Skeletal muscle cell (primary cell): ENCODE measurements at regions not wholly inside any gene's neighbourhood (a gene's known extent, or its start where the extent isn't known, plus 50 kb on each side); places are given as distances from the start of the nearest gene placed in this dataset.

Experiments used
- DNase-seq: peaks from one replicate; pipeline ENCODE4 v3.0.0-alpha.2; 2010; ENCODE audit warnings: low read depth
- H3K4me3 ChIP-seq: 2 replicates; pipeline ENCODE4 v1.5.1; 2011; ENCODE audit warnings: low read depth, mild to moderate bottlenecking, control low read depth, low read length, moderate library complexity

DNA sequence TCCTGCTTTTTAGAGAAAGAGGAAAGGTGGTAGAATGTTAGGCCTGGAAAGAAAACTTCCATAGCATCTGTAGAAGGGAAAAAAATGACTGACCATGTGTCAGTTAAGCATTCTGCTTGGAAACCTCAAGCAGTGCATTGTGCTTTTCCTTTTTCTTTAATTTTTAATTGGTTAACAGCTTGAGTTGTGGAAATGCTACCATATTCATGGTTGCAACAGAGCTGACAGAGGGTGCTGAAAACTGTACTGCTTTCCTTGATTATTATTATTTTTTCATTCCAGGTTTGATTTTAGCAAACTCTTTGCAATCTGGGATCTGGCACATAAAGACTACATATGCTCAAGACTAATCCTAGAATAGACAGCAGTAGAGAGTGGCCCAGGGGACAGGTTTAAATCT lies 404.5 kb downstream of the EPHA4 start:
- H3K4me3 ChIP-seq, result no peak overlapping the region
- DNase-seq, result no peak

DNA sequence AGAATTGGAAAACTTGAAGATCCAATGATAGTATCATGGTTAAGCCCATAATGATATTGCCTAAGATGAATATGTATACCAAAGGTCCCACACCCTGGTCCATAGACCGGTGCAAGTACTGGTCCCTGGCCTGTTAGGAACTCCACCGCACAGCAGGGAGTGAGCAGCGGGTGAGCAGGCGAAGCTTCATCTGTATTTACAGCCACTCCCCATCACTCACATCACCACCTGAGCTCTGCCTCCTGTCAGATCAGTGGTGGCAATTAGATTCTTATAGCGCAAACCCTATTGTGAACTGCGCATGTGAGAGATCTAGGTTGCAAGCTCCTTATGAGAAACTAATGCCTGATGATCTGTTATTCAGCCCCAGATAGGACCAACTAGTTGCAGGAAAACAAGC lies 402.4 kb downstream of the EPHA4 start:
- H3K4me3 ChIP-seq, result no peak overlapping the region
- DNase-seq, result no peak

DNA sequence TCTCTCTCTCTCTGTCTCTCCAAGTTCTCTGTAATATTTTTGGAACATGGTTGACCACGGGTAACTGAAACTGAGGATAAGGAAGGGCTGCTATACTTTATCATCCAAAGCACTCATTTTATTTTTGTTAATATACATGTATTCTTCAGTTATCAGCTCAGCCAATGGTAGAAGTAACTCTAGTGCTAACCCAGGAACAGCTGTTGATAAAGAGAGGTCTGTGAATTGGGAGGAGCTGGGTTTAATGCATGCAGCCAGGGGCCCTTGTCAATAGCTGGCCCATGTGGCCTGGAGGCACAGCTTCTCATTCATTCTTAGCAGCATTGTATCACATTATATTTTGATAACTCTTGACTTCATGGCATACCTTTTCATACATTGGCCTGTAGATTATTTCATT lies 401.6 kb downstream of the EPHA4 start:
- DNase-seq, result no peak

DNA sequence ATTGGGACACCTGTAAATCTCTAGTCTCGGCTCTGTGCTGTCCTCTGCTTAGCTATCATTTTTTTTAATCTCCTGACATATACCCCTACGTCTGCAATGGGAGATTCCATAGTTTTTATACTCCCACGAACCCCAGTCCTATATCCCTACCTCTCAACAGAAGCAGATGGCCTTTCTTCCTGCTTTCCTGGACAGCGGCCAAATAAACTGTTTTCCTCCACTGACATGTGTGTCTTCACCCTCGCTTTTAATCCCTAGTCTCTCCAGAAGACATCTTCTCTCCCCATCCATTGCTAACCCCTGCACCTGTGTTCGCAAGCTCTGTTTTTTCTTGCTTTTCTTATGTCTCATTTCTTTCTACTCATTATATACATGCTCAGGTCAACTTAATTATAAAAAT lies 395.4 kb downstream of the EPHA4 start:
- no peak overlapping the region for H3K4me3 ChIP-seq
- DNase-seq, result no peak

More for the DNA sequence above, 401.6 kb downstream of the EPHA4 start:
- no peak overlapping the region for H3K4me3 ChIP-seq

DNA sequence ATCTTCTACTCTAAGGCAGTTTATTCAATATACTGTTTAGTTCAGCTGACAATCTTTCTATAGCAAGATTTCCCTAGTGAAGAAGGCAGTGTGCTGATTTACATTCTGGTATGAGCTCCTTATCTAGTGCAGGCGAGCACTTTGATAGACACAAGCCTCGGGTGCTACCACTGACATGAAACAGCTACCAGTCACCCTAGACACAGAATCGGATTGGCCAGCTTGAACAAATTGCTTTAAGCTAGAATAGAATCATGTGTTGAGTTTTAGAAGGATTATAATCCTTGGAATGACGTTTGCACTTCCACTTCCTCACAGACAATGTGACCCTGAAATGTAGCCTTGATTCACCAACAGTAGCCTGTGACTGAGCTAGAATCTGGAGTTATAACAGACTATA lies 394.0 kb downstream of the EPHA4 start:
- no peak overlapping the region for H3K4me3 ChIP-seq
- DNase-seq, result no peak

DNA sequence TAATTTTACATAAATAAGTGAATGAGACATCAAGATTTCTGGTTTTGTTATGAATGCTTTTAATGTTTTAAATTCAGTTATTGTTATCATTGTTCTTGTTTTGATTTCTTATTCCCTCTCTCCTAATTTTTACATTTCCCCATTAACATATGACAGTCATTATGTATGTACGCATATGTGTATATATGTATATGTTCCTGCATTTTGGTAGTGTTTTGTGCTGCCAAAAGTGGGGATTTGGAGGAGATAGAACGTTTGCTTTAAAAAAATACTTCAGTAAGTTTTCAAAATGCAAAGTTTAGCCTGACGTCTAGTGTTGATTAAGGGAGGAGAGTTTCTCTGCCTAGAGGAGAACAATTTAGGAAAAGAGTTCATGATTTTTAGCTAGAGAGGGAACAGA lies 385.2 kb downstream of the EPHA4 start:
- no peak for DNase-seq
- H3K4me3 ChIP-seq, result no peak overlapping the region

DNA sequence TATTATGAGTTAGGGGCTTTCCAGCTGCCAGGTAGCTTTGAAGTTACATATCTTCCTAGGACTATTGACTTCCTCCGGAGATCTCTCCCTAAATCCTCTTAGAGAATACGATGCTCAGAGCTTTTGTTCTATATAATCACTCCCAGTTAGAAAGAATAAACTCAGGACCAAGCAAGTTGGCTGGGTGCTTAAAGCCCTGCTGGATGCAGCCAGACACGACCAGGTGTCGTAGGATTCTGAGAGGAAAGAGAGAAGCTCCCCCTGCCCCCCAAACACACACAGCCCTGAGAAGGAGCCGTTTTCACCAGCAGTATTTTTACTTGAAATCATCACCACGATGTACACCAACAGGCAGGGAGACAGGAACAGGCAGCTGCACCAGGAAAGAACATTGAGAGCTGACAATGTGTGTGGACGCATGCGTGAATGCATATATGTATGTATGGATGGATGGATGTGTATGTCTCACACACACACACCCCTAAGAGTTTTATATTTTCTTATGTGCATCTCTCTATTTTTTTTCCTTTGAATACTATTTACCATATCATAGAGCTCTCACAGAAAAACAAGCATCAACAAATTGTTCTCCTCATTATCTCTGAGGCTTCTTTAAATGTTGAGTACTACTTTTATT lies 382.6 kb downstream of the EPHA4 start:
- no peak for DNase-seq
- H3K4me3 ChIP-seq, result no peak overlapping the region

DNA sequence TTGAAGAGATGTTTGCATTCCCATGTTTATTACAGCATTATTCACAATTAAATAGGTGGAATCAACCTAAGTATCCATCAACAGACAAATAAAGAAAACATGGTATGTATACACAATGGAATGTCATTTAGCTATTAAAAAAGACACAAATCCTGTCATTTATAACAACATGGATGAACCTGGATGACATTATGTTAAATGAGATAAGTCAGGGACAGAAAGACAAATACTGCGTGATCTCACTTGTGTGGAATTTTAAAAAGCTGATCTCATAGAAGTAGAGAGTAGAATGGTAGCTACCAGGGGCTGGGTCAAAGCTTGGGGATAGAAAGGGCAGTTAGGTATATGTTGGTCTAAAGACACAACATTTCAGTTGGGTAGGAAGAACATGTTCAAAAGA lies 376.3 kb downstream of the EPHA4 start:
- DNase-seq, result no peak
- no peak overlapping the region for H3K4me3 ChIP-seq

DNA sequence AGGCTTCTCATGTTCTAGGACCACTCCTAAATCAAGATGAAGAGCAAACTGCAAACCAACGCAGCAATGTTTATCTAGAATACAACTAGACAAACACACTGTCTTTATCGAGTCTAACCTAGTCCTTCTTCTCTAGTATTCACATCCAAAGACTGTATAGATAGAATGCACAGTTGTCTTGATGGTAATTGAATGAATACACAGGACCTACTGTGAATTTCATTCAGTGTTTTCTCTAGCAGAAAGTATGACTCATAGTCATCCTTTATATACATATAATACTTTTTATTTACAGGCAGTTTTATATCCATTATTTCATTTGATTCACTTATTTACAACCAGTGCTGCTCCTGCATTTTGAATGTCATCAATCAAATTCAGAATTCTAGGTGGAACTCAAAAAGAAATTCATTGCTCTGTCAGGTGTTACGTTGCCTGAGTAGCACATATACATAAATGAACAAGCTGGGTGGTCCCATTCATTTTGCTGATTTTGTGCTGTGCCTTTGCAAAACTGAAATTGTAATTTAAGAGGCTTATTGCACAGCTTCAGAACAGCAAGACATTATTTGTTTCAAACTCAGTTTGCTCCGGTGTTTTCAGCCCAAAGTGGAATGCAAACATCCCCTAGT lies 374.8 kb downstream of the EPHA4 start:
- no peak overlapping the region for H3K4me3 ChIP-seq
- no peak for DNase-seq

DNA sequence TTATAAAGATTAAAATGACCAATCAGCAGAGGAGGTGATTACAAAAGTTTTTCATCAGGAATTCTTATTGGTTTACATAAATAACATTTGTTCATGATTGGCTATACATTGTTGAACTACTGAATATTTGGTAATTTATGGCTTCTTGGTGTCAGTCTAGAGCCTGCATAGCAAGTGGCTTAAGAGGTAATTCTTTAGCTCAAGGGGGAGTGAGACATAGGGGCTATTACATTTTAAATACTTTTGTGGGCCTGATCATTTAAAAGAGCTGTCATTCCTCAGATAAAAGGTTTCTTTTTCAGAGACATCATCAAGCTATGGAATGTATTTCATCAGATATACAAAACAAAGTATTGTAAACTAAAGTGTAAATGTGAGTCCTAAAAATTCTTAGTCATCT lies 373.8 kb downstream of the EPHA4 start:
- no peak for DNase-seq
- H3K4me3 ChIP-seq, result no peak overlapping the region

DNA sequence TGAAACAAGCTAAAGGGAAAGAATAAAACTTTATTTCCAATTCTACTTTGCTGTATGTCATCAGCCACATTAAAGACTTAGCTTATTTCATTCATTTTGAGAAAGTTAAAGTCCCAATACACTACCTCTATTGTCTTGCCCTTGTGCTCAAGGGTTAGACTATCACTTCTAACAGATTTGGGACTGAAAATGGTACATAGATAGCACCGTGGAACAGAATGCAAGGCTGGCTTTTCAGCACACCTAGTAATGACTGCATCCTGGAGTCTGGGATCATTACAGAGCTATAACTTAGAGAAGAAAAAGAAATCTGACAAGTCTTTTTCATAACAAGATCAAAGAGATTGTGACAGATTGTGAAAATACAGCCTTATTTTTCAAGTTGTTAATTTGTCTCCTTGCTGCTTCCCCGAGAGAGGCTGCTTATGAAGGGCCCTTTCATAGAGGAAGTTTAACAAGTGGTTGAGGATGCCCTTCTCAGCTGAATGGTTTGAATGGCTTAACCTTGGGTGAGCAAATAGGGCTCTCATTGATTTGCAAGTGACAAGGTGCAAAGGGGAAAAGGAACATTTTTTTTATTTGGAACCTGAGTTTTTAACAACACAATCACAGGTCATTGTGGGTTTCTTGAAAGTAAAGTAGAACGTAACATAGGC lies 371.8 kb downstream of the EPHA4 start:
- H3K4me3 ChIP-seq, result no peak overlapping the region
- no peak for DNase-seq

DNA sequence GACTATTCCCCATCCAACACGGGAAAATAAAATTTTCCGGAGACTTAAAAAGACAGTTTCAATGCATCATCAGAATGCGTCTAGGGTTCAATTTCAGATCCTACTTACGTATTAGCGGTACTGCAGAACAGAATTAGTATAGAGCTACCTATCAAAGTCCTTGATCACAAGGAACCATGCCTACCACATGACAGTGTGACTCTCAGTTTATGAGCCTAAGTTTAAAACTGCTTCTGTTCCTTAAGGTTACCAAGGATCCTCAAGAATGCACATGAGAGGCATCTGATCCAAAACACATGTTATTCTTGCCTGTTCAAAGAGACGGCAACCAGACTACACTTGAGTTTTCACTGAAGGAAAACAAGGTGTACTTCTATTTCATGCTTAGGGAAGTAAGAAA lies 369.7 kb downstream of the EPHA4 start:
- H3K4me3 ChIP-seq, result no peak overlapping the region
- no peak for DNase-seq

DNA sequence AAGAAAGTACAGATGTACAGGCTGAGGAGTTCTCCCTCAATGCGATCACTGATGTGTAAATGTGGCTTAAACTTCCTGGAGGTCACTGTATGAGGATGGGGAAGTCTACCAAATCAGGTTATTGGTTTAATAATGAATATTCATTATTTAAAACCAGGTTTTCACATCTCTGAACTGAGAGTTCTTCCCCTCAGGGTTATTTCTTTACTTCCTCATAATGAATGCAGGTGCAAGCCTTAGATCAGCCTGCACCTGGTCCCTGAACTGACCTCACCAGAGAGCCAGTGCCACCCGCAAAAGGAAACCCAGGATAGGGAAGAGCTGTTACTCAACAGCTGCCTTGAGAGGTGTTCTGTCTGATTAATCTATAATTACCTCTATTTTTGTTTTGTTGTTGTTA lies 369.0 kb downstream of the EPHA4 start:
- H3K4me3 ChIP-seq, result no peak overlapping the region
- DNase-seq, result no peak

DNA sequence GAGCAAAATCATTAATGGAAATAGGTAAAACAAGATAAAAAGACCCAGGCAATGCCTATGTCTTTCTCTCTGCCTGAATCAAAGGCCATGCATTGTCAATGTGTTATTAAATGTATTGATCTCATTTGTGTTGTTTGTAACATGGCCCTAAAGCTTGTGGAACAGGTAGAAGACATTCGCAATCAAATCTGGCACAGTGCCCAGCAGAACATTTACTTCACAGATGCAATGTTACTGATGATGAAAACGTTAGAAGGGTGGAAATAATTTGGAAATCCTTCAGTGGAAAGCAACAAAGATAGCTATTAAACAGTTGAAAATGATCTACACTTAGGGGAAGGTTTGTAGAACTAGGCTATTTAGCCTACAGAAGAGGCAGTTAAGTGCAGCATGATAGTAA lies 368.2 kb downstream of the EPHA4 start:
- no peak for DNase-seq
- no peak overlapping the region for H3K4me3 ChIP-seq

DNA sequence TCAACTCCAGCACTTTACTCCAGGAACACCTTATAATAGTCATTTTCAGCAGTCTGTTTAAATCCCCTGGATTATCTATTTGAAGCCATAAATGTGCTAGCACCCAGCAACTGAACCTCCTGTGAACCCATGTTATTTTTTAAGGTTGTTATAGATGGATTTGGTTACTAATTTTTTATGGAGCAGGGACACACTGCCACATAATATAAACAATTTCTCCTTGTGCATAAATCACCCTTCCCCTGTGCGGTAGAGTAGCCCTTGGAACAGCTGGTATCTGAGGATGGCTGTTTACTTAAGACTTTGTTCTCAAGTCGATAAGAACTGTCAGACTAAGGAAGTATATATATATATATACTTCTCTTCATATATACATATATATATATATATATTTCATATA lies 367.4 kb downstream of the EPHA4 start:
- DNase-seq, result no peak
- no peak overlapping the region for H3K4me3 ChIP-seq

DNA sequence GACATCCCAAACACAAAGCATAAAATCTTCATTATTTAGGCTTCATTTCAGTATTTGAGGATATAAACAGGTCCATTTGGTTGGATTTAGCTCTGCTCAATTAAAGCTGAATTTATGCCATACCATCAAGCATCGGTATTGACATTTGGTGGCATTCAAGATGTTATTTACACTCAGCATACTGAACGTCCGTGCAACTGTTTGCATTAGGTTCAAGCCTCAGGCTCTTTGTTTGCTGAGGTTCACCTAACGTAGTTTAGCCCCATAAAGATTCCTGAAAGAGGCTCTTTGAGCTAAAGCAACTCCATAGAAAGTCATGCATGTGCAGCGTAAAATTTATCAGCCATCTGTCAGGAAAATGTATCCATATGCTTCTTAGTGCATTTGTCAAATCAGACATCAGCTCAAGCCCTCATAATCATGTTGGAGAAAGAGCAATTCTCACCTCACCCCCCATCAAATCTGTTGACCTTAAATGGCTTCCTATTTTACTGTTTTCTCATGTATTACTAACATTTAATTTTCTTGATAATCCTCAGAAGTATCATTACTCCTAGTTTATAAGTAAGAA lies 366.9 kb downstream of the EPHA4 start:
- DNase-seq, result no peak
- H3K4me3 ChIP-seq, result no peak overlapping the region

DNA sequence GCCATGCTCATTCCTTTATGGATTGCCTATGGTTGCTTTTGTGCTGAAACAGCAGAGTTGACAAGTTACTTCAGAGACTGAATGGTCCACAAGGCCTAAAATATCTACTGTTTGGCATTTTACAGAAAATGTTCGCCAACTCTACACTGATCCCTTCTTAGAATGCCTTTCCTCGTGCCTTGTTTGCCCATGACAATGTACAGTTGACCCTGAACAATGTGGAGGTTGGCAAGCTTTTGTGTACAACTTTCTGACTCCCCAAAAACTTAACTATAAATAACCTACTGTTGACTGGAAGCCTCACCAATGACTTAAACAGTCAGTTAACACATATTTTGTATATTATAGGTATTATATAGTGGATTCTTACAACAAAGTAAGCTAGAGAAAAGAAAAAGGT lies 361.4 kb downstream of the EPHA4 start:
- H3K4me3 ChIP-seq, result no peak overlapping the region
- no peak for DNase-seq

DNA sequence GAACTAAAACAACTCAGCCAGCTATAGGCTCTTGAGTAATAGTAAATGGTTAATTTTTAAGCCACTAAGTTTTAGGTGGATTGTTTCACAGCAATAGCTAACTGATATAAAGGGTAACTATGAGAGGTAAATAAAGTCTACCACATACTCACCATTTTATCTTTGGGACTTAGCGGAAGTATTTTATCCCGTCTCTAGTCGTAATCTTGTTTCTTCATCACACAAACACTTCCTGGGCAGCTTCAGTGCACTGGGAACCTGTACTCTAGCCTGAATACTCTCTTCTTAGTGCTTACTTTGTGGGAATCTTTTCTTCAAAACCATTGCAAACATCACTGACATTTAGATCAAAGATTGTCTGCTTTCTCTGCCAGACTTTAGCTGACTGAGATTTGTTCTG lies 360.5 kb downstream of the EPHA4 start:
- no peak for DNase-seq
- H3K4me3 ChIP-seq, result no peak overlapping the region

DNA sequence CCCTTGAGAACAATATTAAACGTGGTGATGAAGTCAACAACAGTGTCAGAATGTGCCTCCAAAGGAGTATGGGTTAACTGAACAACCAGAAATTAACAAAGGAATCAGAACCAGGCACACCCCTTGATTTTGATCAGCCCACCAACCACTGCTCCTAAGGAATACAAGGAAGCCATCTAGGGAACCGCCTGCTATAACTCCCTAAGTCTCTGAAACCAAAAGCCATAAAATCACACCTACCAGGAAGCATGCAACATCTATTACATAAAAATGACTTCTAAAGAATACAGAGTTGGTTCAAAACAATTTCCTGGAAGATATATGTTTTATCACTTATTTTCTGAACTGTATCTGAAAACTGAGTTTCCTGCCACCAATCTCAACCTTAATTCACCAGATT lies 360.0 kb downstream of the EPHA4 start:
- no peak for DNase-seq
- H3K4me3 ChIP-seq, result no peak overlapping the region

DNA sequence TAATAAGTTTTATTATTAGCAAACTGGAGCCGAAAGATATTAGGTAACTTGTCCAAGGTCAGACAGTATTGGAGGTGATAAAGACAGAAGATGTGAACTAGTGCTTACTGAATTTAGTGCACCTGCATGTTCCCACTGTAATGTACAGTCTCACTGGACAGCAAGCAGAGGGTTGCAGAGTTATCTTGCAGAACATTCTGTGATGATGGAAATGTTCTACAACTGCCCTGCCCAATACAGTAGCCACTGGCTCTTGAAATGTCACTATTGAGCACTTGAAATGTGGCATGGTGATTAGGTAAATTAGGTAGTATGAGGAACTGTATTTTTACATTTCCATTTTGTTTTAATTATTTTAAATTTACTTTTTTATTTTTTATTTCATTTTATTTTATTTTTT lies 356.6 kb downstream of the EPHA4 start:
- no peak overlapping the region for H3K4me3 ChIP-seq
- DNase-seq, result no peak

DNA sequence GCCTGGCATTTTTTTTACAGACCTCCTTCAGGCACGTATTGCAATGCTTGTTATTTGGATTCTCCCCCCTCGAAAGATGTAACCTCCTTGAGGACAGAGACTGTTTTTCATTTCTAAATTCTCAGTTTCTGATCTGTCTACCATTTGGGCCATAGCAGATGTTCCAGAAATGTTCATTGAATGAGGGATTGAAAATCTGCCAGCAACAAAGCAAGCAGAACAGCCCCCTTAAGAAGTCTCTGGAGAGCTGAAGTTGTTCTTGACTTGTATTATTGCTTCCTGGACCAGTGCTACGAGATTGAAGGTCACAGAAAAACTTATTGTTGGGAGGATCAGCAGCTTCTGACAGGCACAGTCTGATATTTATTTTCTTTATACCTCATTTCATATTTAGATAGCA lies 355.5 kb downstream of the EPHA4 start:
- DNase-seq, result no peak
- no peak overlapping the region for H3K4me3 ChIP-seq
